Left kidney (tissue), 1 donor: ENCODE measurements at regions not wholly inside any gene's neighbourhood (a gene's known extent, or its start where the extent isn't known, plus 50 kb on each side); places are given as distances from the start of the nearest gene placed in this dataset.
"Not testable (repeated sequence)": the region's sequence is repeated elsewhere in the genome, so short reads cannot be mapped to it uniquely, and the experiment has no call there.

Experiments used
- DNase-seq: peaks from one replicate; pipeline ENCODE4 v3.0.0-alpha.2; 2013

GRCh38 chr5:72588640-72589039 lies 81.4 kb upstream of the ZNF366 start:
- DNase-seq, result no peak

DNA sequence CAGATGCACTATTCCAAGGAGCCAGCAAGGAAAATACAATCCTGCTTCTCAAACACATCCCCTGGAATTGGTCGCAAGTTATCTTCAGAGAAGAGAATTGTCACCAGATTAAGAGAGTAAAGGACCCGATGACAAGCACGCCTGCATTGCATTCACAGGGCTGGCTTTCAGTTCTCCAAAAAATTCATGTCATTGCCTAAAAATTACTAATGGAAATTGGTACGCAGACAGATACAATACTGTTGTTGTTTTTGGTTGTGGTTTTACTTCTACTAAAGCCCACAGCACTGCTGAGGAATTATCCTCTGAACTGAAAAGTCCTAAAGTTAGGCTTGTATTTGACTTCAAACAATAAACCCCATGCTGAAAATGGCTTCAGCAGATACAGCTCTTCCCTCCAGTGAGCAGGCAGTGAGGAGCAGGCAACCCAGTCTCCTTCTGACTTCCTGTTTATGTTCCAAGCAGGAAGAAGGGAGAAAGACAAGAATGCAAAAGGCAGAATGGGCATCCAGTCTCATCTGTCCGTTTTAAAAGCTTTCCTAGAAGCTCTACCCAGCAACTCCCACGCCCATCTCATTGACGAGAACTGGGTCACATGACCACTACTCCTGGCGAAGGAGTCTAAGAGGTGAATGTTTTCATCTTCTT lies 80.6 kb upstream of the ZNF366 start:
- no peak for DNase-seq

GRCh38 chr5:72586788-72587530 lies 79.7 kb upstream of the ZNF366 start:
- DNase-seq, result no peak

DNA sequence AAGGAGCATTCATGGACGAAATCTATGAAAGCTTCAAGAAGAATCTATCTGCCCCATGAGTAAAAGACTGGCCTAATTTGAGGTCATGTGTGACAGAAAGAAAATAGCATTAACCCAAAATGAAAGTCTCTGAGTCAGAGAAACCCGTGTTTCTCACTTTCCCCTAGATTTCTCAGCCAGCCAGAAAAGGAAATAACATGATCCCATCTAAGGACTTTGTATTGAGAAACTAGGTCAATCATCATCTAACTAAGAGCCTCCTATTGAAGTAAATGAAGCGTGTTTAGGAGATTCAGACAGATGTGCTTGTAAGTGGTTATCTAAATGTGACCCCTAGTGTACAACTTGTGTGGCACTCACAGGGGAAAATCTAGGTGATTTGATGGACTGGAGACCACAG lies 77.3 kb upstream of the ZNF366 start:
- DNase-seq, result no peak

- DNase-seq, result not testable (repeated sequence)
Measured at GRCh38 chr5:72579290-72579689, 72.1 kb upstream of the ZNF366 start.

DNA sequence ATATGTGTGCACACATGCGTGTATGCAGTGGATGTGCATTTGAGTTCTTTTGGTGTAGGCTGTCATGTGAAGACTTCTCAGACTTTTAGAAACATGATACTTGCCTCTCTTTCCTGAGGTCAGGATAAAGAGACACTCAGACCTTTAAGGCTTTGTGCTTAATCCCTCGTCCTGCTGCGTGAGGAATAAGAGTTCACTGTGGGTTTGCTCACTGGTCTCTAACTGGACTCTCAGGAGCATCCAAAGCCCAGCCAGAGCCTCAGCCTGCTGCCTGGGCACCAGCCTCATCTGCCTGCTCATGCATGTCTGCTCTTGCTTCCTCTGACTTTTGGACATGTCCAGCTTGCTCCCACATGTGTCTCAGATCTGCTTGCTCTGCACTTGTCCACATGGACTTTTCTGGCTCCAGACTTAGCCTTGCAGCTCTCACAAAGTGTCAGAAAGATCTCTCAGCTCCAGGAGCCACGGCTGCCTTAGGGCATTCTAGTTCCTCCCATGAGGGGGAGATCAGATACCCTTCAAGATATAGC lies 65.1 kb upstream of the ZNF366 start:
- DNase-seq, result no peak

- no peak for DNase-seq
Measured at GRCh38 chr5:72569408-72569944, 62.3 kb upstream of the ZNF366 start.

- DNase-seq, result no peak
Measured at GRCh38 chr5:72566746-72567145, 59.5 kb upstream of the ZNF366 start.

- no peak for DNase-seq
Measured at GRCh38 chr5:72565513-72566289, 58.5 kb upstream of the ZNF366 start.

DNA sequence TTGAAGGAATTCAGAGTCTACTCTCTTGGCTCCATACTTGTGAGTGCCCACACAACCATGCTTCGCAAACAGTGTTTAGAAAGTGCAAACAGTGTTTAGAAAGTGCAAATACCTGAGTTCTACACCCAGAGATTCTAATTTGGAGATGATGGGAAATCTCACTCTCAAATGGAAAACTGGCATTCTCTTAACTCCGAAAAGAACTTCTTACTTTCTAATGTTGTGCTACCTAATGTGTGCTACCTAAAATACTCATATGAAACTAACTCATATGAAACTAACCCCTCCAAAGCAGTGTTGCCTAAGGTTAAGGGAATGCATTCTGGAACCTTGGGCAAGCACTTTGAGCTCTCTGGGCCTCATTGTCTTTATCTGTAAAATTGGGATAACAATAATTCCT lies 55.5 kb upstream of the ZNF366 start:
- no peak for DNase-seq

DNA sequence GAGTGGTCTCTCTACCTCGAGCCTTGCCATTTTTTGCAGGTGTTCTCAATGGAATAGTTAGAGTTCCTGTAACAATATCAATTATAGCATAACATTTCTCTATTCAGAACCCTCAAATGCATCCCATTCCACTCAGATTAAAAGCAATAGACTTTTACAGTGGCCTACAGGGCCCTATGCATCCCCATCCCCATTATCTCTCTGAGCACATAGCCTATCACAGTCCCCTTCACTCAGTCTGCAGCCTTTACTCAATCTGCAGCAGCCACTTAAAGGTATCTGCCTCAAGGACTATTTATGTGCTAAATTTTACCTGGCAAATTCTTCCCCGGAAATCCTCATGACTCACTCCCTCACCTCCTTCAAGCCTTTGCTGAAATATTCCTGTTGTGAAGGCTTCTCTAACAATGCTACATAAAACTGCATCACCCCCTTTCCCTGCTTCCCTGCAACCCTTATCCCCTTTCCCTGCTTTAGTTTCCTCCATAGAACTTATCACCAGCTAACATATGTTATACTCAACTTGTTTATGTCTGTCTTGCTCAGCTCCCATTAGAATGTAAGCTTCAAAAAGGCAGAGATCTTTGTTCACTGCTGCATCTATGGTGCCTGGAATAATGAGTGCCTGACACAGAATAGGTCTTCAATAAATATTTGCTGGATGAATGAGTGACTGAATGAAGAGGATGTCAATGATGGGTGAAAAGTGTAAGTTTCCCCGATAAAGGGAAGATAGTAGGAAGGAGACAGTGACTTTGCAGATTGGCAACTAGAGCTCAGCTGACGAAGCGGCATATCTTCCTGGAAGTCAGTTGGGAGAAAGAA lies 54.1 kb upstream of the ZNF366 start:
- no peak for DNase-seq

GRCh38 chr5:72559866-72560766 lies 52.9 kb upstream of the ZNF366 start:
- no peak for DNase-seq

DNA sequence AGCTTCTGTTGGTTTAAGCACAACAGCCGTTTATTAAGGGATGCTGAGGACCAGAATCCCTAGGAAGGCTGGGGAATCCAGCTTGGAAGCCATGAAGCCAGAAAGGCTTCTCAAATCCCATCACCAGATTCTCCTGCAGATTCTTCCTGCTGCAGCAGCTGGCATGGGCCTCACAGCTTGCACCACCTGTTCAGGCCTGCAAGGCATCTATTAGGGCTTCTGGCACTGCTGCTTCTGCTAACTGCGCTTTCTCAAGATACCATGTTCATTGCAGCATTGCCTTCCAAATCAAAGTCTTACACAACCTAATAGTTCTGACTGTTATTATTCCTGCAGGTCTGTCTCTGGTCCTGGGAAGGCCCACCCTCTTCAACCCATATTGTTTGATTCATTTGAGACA lies 51.2 kb upstream of the ZNF366 start:
- no peak for DNase-seq

GRCh38 chr5:72558046-72558336 lies 50.8 kb upstream of the ZNF366 start:
- no peak for DNase-seq

DNA sequence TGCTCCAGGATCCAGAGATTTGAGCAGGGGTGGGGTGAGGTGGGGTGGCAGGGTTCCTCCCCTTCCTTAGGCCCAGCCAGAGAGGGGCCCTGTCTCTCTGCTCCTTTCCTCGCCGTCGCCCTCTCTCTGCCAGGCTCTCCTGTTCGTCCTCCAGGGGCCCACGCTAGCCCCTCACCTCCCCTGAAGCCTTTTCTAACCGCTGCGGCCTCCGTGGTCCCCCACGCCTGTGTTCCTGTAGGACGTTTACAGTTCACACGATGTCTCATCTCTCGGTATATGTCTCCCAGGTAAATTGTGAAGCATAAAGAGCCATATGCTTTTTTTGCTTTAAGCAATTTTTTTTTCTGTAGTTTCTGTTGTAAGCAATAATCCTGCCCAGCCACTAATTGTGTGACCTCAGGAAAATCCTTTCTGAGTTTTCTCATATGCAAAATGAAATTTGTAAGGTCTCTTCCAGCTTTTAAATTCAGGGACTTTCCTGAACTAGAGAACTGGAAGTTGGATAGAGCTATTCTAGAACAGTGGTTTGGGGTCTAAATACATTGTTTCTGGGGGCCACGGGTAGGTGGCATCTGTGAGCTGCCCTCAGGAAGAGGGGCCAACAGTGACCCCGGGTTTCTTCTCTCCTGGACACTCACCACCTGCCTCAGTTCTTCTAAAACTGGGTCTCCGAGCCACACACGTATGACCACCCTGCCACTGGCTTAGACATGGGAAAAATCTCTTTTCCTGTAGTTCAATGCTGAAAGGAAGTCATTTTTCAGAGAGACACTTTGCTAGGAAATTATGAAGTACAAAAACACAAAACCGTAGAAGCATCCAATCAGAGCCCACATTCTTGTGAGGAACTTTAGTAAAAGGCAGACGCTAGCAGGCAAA lies 50.2 kb upstream of the ZNF366 start:
- peak; percentile 10 for DNase-seq
